ENCODE measurements at regions not wholly inside any gene's neighbourhood (a gene's known extent, or its start where the extent isn't known, plus 50 kb on each side); places are given as distances from the start of the nearest gene placed in this dataset.

DNA sequence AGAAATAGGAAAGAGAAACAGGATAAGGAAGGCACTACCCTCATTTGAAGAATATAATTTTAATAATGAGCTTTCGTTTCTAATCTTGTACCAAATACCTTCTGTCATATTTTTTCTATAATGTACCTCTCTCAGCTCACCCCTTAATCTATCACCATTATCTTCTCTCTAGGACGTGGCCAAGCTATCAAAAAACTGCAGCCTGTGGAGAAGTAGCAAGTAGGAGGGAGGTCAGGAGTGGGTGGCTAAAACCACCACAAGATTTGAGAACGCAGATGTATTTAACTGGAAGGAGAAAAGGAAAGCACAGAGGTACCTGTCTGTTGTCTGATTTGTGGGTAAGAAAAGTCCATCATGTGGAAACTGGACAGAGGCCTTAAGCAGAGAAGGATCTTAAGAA is 576.7 kb upstream of the DIPK2B start:
- DNase-seq (ENCODE audit: low read depth in 2 of 2): no peak

DNA sequence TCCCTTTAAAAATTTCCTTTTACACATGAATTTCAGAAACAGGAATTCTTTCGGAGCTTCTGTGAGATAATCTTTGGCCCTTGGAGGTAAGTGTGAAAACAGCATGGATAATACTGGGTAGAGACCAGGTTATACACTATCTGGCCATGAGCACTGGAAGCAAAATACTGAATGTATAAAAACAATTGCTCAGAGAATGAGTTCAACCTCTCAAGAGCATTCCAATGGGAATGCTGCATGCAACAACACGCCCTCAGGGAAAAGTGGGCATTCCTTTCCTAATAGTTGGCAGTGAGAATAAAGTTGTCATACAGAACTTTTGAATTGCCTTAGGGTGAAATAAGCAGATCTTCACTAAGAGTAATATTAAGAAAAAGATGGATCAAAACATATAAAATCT is 574.8 kb upstream of the DIPK2B start:
- no peak for DNase-seq (ENCODE audit: low read depth in 2 of 2)

DNA sequence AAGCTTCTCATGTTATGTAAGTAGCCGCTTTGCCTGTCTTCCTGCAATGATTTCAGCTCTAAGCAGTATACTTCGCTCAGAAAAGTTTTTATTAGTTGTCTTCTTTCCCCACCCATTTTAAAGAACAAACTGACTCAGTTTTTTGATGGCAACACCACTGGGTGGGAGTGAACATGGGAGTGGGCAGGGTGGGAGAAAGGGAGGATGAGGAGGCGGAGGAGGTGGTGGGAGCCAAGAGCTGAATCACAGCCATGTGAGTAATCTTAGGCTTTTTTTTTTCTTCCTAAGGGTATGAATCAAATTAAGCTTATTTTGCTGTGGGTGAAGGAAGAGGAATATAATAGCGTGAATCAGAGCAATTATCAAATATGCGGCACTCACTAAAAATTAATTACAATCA is 574.3 kb upstream of the DIPK2B start:
- DNase-seq (ENCODE audit: low read depth in 2 of 2): no peak

DNA sequence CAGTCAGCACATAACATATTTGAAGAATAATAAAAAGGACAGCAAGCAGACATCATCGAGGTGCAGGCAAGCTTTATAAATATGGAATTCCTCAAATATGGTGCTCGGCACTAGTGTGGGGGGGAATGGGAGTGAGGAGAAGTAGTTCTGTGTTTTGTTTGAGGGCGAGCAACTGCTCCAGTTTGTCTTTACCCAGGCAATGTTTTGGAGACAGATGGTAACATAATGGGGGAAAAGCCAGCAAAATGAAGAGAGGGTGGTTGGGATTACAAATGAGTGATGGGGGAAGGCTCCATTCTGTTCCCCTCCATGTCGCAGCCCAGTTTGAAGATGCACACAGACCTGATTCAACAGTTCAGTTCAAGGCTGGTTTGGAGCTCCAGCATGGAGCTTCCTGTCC is 572.9 kb upstream of the DIPK2B start:
- DNase-seq (ENCODE audit: low read depth in 2 of 2): no peak

DNA sequence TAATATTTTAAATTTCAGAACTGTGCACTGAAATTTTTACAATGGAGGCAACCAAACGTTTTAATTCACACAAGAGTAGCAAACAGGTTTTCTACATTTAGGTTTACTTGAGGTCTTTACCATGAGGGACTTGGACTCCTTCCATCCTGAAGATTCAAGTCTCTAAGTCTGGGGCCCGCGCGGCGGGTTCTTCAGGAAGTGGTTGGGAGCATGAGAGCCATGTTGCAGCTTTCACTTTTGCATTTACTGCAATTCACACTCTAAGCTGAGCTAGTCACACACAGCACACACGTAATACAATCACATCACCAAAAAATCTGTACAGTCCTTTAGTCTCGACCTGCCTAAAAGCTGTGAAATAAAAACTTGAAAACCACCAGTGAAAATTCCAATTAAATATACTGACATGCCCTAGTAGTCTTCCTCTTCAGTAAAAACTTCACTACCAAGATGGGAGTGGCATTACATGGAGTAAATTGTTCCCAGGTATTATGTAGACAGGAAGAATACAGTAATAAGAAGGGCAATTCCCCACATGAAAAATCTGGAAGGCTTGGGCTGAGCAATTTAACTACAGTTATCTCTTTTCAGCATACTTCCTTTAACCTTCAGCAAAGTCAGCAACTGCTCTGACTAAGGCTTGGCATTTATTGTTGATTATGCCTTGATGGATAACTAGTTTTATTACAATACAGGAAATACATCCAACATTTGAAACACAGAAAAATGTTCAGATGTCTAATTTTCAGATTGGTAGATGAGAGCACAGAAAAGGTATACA is 571.1 kb upstream of the DIPK2B start:
- no peak for DNase-seq (ENCODE audit: low read depth in 2 of 2)

DNA sequence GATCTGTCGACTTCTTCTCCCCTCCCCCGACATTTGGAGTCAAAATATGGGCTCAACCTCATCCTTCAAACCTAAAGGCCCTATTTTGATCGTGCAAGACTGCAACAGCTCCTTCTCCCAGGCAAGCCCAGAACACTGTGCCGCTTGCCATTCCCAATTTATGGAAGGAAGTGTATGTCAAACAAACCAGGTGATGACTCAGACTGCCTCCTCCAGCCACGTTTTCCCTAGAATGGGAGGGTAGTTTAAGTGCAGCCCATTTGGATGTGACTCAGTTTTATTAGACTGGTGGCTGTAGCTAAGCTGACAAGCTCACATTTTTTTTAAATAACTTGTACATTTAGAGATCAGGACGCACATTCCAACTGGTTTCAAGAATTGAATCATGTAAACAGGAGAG is 570.4 kb upstream of the DIPK2B start:
- no peak for DNase-seq (ENCODE audit: low read depth in 2 of 2)

DNA sequence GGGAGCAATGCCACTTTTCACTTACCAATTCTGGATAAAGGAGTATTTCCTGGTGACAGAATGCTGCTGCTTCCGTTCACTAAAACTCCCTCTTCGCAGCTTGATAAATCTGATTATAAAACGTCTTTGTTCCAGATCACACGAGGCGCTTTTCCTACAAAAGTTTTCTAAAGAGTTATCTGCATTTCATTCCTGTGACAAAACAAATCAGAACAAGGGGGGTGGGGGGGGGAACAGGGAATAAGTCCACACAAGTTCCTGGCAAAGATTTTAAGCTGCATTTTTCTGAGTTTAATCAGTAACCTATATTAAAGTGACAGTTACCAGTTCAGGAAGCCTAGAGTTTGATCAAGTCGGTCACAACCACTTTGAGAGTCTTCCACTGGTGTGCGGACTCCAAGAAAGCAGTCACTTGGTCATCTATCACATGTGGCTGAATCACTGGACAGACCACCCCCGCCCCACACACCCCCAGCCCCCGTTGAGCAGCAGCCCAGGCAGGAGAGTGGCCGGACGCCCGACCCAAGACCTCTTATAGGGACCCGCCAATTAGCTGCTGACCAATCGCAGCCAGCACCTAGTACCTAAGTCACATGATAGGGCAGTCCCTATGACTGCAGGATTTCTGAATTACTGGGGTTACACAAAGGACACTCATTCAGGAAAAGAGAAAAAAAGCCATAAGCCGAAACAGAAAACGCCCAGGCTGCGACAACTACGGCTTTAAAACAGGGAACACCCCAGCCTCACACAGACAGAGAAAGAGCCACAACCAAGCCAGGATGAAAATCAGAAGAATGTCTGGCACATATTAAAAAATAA is 569.3 kb upstream of the DIPK2B start:
- DNase-seq (ENCODE audit: low read depth in 2 of 2): no peak

DNA sequence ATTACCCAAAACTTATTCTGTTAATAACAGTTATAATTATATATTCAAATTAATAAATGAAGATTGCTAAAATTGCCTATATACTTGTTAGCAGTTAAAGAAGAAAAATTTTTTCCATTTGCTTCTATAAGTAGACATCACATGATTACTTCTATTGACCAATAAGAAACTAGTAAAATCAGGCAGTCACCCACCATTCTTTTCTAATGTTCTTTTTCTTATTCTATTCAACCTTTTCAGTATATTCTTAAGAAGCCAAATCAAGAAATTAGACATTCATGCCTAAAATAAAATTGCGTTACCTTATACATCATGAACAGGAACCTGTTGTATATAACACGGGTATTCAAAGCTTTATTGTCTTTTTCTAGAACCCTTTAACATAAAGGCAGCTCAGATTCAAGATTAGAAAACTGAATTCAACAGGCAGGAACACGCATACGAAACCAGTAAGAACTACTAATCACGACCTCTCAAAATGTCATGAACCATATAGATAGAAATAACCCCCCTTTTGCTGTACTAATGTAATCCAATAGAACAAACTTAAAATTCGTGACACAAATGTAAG is 568.1 kb upstream of the DIPK2B start:
- no peak for DNase-seq (ENCODE audit: low read depth in 2 of 2)

DNA sequence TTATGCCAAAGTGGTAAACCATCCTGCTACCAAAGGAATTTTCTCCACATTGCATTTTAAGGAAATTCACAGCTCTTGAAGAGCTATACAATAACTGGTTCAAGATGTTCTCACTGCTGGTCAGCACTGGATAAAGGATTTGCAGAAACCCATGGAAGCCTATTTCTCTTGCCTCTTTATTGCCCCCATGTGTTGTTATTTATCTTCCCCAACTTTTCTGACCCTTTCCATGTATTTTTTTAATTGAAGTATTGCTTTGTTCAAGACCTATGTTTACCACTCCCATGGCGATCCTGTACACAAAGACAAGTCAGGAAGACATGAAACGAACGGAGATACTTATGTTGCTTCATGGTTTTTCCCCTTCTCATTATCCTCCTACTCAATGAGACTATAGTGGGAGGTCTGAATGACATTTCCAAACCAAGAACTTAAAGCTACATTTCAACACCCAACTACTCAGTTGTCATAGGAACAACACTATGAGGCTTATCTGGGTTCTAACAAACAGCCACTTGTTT is 566.4 kb upstream of the DIPK2B start:
- no peak for DNase-seq (ENCODE audit: low read depth in 2 of 2)

DNA sequence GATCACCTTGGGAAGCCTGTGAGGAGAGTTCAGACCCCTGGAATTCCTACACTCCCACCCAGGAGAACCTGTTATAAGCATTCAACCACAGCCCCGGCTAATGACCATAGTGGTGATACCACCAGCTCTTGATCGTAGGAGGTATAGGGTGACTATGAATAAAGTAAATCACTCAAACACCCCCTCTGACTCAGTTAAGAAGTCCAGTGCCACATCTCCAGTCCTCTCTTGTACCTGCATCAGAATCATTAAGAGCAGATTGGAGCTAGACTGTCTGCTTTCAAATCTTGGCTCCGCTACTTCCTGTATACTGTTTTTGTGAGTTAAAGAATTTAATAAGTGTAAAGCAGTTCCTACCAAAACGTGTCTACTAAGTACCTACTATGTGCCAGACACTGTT is 565.1 kb upstream of the DIPK2B start:
- DNase-seq (ENCODE audit: low read depth in 2 of 2): no peak

DNA sequence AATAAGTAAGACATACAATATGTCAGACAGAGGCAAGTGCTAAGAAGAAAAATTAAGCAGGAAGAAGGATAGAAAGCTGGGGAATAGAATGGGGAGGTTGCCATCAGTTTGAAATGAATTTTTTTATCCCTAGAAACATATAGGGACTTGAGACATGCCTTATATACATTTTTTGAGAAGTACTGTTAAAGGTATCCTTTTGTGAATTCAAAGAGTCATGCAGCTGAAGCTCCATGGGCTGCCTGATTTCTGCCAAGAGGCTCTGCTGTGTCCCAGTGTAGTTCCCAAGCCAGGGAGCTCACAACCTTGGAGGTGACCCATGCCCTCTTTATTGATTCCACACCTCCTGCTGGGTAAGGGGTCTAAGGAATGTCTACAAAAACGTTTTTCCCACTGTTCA is 564.6 kb upstream of the DIPK2B start:
- DNase-seq (ENCODE audit: low read depth in 2 of 2): no peak

DNA sequence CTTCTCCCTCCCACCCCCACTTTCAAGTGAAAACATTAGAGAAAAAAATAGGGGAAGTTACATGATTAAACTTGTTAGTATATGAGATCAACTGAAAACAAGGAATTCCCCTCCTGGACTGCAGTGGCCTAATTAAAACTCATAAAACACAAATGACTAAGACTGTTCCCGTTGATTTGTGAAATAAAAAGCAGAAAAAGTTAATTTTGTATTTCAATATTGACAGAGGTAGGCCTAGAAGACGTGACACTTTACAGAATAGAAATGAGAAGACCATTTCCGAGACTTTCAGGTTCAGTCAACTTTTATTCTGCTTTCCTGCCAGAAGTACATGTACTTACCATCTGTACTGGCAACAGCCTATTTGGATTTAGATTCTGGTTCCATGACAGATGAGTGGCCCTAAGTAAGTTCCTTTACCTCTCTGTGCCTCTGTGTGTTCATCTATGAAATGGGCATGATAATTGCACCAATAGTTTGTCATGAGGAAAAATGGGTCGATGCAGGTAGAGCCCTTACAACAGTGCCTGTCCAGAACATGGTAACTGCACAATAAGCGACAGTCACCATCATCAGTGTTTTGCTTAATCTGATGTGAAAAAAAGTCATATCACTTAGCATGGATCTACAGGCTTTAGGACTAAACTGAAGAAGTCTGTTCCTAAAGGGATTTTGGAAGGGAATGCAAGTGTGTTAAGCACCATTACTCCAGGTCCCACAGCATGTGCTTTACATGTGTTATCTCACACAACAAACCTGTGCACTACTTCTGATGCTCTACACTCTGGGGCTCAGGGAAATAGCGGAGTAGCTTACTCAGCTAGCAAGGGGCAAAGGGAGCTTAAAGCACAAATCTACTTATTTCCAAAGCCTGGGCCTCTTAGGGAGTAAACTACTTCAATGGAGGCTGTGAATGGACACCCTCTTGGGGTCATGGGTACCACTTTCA is 562.3 kb upstream of the DIPK2B start:
- DNase-seq (ENCODE audit: low read depth in 2 of 2): no peak

DNA sequence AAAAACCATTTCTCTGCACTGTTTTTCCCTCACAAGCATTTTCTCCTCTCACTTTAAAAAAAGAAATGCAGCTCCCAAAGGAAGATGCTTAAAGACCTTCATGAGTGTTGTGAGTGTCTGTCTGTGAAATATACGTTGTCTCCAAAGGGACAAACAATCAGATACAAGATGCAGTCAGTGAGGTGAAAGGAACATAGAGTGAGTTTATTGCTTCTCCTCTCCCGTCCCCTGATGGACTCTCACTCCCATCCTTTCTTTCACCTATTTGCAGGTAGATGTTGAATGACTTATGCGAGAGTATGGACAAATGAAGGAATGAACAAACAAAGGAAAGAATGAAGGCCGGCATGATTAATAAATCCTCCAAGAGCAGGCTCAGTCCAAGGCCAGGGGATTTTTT is 561.2 kb upstream of the DIPK2B start:
- DNase-seq (ENCODE audit: low read depth in 2 of 2): no peak

DNA sequence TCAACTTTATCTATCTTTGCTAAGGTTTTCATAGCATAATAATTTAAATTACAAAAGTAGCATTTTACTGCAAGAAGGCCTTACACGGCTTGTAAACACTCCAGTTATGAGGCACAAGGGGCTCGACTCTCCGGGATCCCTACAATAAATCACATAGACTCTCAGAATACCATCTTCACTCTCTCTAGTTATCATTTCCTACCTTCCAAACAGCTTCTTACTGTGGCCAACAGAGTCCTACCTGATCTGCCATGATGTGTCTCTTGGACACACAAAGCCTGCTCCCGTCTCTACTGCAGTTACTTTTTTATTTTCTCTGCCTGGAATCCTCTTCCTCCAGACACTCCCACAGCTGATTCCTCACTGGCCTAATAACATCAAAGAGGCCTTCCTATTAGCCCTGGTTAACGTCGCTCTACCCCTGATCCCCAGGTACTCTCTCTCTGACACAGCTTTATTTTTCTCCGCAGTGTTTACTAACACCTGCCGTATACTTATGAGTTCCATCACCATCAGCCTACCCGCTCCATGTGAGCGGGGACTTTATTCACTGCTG is 559.6 kb upstream of the DIPK2B start:
- DNase-seq (ENCODE audit: low read depth in 2 of 2): no peak

DNA sequence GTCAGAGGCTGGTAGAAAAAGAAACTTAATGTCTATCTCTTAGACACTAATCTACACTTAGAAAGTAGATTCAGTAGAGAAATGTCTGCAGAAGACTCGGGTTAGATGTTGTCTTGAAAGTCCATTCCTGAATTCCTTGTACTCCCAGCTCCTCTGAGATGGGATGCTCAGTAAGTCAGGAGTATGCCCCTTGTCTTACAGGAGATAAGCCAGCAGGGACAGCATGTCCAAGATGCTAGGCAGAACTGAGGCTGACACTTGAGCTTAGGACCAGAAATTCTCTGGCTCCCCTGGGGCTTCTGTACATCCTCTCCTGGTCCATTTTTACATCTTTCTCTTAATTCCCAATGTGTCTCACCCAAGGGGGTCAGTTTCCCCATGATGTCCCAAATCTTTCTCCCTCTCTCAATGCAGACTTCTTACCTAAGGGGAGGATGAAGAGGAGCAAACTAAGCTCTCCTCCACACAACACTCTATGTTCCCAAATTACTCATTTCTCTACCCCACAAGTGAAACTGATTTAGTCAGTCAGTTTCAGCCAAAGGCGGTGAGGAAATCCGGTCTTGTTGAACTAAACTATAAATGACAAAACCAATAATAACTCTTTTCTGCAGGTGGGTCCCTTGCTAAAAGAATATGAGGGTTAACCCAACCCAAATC is 558.2 kb upstream of the DIPK2B start:
- no peak for DNase-seq (ENCODE audit: low read depth in 2 of 2)

DNA sequence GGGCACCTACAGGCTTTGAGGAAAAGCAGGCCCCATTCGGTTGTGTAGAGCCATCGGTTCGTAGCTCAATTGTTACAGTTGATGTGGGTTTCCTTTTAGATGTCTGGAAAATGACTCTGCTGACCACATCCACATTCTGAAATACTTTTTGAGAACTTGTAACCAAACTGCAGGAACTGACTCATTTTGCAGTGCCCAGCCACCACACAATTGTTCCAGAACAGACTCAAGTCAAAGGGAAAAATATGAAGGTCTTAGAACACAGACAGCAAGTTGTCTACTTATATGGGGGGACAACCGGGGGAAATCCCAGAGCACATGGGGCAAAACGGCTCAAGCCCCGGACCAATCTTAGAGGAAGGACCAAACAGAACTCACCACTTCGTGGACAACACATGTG is 557.6 kb upstream of the DIPK2B start:
- DNase-seq (ENCODE audit: low read depth in 2 of 2): no peak

DNA sequence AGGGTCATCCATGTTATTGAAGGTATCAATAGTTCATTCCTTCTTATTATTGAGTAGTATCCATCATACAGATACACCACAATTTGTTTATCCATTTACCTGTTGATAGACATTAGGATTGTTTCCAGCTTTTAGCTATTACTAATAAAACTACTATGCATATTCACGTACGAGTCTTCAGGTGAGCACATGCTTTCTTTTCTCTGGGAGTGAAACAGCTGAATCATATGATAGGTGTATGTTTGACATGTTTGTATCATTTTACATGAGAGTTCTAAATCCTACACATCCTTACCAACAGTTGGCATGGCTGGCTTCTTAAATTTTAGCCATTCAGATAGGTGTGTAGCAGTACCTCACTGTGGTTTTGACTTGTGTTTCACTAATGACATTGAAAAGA is 556.6 kb upstream of the DIPK2B start:
- no peak for DNase-seq (ENCODE audit: low read depth in 2 of 2)

DNA sequence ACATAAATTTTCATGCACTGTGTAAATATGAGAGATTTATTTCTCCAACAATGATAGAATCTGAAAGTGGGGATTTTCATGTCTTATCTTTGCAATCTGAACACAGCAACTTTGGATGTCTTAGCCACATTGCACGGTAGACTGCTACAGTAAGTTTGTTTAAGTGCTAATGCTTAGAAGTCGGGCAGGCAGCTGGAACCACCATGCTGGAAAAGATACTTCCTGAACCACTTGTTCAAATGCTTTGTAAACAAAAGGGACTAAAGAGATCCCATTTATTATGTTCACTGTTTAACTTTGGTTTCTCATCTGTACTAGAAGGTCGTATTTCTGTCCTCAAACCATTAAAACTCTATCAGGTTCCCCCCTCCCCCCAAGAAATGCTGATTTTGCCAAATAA is 555.9 kb upstream of the DIPK2B start:
- no peak for DNase-seq (ENCODE audit: low read depth in 2 of 2)

DNA sequence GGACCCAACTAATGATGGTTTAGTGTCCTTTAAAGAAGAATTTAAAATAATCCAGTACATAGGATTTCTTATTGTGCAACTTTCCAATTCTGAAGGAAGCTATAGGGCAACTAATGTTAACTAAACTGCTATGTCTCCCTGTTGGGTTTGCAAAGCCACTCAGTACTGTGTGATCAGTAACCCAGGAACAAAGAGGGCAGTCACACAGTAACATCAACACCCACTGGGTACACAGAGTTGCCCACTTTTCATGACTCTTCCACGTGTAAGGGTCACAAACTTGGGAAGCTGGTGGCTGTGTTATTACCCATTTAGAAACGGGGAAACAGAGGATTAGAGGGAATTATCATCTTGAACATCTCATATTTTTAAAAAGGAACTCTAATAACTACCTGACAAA is 555.0 kb upstream of the DIPK2B start:
- DNase-seq (ENCODE audit: low read depth in 2 of 2): no peak

DNA sequence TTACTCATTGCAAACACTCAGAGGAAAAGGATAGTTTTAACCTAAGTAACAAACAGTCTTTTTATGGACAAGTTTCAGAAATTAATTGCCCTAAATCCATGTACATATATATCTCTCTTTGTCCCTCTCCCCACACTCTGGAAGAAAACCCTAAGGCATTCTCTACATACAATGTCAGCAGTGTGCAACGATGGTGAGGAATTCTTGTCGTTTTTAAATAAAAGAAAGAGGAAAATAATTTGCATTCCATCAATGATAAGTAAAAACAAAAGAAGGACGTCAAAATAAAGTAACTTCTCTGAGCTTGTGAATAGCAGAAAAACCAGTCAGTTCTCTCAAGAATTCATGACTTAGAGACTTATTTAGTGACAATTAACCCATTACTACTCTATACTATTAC is 550.5 kb upstream of the DIPK2B start:
- no peak for DNase-seq (ENCODE audit: low read depth in 2 of 2)

DNA sequence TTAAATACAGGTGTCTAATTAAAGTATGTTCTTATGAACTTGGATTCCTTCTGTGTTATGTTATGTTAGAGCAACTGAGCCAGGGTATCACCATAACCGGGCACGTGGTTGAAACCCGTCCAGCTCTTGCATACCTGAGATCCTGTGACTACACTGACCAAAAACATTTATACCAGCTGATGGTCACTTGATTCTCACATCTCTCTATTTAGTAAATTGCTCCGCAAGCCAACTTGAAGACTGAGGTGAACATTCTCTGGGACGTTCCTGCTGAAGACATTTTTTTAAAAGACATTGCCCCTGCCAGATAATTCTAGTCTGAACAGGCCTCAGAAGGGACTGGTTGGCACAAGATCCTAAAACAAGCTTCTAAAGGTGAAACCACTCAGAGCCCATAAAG is 550.0 kb upstream of the DIPK2B start:
- DNase-seq (ENCODE audit: low read depth in 2 of 2): no peak
